Vagina (tissue), 2 donors: ENCODE measurements at regions not wholly inside any gene's neighbourhood (a gene's known extent, or its start where the extent isn't known, plus 50 kb on each side); places are given as distances from the start of the nearest gene placed in this dataset.

Source experiments
- POLR2A ChIP-seq, 2 donors: fragments of 450-650 bp; IDR thresholded peaks; one replicate each; pipeline ENCODE4 v1.6.1; 2017; ENCODE audit warnings: antibody characterized with exemption in 2 of 2, mild to moderate bottlenecking in 2 of 2, moderate library complexity in 2 of 2
- POLR2AphosphoS5 ChIP-seq, 2 donors: sonication (generic); formaldehyde crosslinking; IDR thresholded peaks; one replicate each; pipeline ENCODE4 v1.9.0; 2017; ENCODE audit warnings: antibody characterized with exemption in 2 of 2, mild to moderate bottlenecking in 2 of 2, low read depth in 1 of 2; ENCODE audit not compliant: insufficient read depth in 1 of 2

DNA sequence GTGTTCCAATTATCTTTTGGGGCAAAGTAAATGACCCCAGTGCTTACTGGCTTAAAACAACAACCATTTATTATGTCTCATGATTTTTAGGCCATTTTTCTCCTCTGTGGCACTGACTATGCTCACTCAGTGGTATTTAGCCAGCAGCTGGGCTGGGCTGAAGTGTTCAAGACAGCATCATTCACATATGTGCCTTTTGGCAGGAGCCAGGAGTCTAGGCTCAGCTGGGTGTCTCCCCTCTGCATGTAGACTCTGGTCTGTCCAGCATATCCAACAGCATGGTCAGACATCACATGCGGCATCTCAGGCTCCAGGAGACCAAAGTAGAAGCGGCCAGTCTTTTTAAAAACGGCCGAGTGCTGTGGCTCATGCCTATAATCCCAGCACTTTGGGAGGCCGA, 120.3 kb upstream of the TOP1 start:
- no peak for TF ChIP-seq POLR2AphosphoS5 (IDR thresholded peaks at IDR 0.05; ENCODE audit: insufficient read depth in 1 of 2, low read depth in 1 of 2)
- no peak for TF ChIP-seq POLR2A (IDR thresholded peaks at IDR 0.05)
